Medulla oblongata (tissue), 1 donor: ENCODE measurements at regions not wholly inside any gene's neighbourhood (a gene's known extent, or its start where the extent isn't known, plus 50 kb on each side); places are given as distances from the start of the nearest gene placed in this dataset.
"Not testable (repeated sequence)": the region's sequence is repeated elsewhere in the genome, so short reads cannot be mapped to it uniquely, and the experiment has no call there.

Source experiments
- DNase-seq: peaks from one replicate; pipeline ENCODE4 v3.0.0-alpha.2; 2015; ENCODE audit errors: extremely low spot score

DNA sequence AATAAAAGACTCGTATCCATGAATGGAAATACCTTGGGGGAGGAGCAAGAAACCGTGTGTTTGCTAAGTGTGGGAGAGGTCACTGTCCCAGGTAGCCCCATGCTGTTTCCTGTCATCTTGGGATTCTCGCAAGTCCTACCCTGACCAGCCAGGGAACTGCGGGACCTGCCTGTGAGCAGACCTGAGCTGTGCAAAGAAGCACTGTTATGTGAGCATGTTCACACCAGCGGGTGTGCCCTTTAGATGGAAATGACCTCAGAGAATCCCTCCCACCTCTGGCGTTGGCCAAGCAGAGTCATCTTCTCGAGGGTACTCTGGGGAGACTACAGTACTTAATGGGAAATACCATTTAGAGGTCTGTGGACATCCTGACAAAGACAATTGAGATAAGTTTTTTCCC lies 127.0 kb upstream of the MON1B start:
- DNase-seq: no peak

GRCh38 chr16:77066896-77067496 lies 124.0 kb upstream of the MON1B start:
- DNase-seq: no peak

- DNase-seq: no peak
These were observed 123.1 kb upstream of the MON1B start for GRCh38 chr16:77067900-77068299.

- no peak for DNase-seq
These were observed 122.6 kb upstream of the MON1B start for GRCh38 chr16:77068402-77068801.

- no peak for DNase-seq
These were observed 121.1 kb upstream of the MON1B start for GRCh38 chr16:77069929-77070328.

DNA sequence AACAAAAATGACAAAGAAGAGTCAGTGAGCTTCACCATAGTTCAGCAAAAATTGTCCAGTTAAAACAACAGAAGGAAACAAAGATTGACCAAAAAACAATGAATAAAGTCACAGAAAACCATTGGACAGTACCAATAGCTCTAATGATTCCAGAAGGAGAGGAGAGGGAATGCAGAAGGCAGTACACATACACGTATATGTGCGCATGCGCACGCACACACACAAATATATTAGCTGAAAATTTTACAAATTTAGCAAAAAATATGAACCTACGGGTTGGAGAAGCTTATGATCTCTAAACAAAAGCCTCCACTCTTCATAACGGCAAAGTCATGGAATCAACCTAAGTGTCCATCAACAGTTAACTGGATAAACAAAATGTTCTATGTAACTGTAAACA lies 120.3 kb upstream of the MON1B start:
- DNase-seq: no peak

- no peak for DNase-seq
These were observed 114.2 kb upstream of the MON1B start for GRCh38 chr16:77076839-77077238.

- no peak for DNase-seq
These were observed 113.6 kb upstream of the MON1B start for GRCh38 chr16:77077256-77077922.

DNA sequence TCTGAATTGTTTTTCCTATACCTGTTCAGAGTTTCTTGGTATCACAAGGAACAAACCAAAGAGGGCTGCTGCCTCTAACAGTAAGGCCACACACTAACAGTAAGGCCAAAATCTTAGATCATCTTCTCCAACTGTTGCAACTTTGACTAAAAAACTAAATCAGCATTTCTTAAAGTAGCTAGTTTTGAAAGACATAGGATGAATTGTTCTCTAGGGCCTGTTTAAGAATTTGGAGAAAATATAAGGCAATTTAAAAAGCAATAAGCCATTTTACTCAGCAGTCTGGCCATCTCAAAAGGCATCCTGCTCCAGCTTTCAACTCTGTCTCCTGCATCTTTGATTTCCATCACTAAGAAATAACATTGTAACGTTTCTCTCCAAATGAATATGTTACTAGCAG lies 105.0 kb upstream of the MON1B start:
- no peak for DNase-seq

DNA sequence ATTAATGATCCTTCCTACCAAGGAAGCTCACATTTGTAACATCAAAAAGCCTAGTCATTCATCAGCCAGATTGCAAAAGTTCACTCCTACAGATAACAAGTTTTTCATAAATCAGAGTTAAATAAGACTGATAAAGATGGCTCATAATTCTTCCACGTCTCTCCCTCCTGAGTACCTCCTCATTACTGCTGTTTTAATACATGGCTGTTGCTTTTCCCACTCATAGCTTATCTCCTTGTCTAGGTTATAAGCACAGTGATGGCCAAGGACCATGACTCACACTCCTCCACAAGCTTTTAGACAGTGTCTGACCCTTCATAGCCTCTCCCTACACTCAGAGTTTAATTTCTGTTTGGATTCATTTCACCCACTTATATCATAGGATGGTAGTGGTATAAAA lies 100.9 kb upstream of the MON1B start:
- no peak for DNase-seq

DNA sequence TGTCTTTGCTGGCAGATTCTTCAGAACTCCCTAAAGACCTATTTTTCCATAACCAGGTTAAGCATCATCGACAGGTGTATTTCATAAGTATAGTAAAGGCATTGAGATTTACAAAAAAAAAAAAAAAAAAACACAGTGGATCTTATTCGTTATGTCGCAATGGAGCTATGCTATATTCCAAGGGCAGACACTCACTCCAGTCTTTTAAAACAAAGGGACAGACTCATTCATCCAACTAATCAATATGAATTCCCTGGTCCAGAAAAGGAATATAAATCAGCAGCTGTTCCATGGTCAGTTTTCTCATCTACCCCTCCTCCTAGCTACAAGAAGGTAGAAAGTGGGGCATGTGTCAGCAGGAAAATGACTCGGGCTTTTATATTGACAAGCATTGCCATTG lies 97.7 kb upstream of the MON1B start:
- no peak for DNase-seq

DNA sequence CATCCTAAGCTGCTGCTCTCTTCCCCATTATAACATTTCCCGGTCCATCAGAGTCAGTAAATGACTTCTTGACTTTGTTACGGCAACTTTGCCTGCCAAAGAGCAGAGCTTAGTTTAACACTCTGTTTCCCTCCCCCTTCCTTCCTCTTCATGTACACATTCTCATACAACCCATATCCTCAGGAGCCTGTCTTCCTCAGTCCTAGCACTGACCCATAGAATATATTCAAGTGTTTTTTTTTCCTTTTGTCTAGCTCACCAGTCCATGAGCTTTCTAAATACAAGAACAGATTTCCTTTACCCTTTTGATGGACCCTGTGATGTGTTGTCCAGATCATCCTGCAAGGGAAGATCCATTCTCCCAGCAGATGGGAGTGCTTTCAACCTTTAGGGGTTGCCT lies 97.0 kb upstream of the MON1B start:
- no peak for DNase-seq

GRCh38 chr16:77111056-77111565 lies 79.9 kb upstream of the MON1B start:
- no peak for DNase-seq

GRCh38 chr16:77112746-77113145 lies 78.2 kb upstream of the MON1B start:
- DNase-seq: no peak

DNA sequence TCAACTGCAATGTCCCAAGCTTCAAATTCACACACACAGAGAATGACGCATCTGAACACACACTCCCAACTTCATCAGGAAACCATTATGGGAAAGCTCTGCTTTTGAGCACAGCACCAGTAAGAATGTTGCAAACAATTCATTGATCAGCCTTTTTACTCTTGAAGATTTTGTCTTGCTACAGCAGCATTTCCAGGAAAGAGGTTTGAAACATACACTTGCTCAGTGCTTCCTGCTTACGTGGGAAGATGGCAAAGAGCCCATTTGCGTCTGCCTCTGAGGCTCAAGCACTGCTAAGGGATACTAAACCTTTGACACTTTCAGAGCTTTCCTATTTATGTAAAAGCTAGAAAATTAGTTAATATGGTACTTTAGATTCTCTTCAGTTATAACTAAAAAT lies 77.2 kb upstream of the MON1B start:
- no peak for DNase-seq

DNA sequence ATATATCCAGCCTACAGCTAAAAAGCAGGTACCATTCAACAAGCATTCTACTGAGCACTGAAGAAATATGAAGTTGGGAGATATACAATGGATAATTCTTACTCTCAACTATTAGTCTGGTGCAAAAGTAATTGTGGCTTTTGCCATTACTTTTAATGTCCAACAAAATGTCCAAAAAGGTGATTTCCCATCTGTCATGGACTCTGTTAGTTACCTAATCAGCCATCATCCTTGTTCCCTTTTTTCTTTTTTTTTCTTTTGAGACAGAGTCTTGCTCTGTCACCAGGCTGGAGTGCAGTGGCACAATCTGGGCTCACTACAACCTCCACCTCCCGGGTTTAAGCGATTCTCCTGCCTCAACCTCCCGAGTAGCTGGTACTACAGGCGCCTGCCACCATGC lies 76.6 kb upstream of the MON1B start:
- not testable (repeated sequence) for DNase-seq

DNA sequence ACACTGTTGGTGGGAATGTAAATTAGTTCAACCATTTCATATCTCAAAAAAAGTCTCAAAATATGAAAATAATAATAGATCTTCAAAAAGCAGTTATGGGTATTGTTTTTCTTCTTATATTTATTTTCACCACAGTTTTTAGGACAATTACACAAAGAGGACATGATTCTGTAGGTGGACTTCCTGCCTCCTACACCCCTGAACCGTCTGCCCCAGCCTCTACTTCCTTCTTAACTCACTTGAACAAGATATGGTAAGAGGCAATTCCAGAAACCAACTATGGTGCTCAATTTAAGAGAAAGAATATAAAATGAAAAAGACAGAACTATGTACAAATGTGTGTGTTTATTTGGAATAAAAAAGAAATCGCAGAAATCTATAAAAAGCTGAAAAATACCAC lies 74.1 kb upstream of the MON1B start:
- no peak for DNase-seq

GRCh38 chr16:77117707-77118106 lies 73.3 kb upstream of the MON1B start:
- no peak for DNase-seq

DNA sequence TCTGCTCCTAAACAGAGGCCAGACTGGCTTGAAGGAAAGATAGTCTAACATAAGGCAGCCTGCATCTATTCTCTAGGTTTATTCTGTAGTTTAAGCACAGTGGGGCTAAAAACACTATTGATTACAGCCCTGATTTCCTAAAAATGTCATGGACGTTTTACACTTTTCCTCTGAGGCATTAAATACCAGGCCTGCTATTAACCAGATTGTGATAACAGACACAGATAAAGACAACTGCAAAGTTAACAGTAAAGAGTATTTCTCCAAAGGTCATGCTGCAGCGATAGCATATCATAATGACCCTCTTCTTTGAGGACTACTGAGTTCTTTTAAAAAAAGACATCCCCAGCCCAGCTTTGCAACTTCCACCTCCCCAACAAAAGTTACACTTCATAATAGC lies 59.6 kb upstream of the MON1B start:
- DNase-seq: no peak

- no peak for DNase-seq
These were observed 58.9 kb upstream of the MON1B start for GRCh38 chr16:77132051-77132618.

DNA sequence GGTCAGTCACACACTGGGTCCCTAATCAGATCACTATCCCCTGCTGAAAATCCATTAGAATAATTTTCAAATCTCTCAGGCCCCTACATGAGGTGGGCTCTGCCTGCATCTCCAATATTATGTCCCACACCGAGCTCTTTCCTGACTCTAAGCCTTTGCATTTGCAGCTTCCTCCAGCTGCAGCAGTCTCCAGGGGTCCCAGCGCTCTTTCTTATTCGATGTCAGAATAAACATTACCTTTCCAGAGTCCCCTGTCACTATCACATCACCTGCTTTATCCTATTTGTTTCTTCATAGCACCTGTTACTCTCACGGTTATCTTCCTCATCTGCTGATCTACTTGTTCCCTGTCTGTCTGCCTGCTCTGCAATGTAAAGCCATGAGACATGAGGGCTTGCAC lies 57.3 kb upstream of the MON1B start:
- DNase-seq: no peak

GRCh38 chr16:77137045-77137444 lies 53.9 kb upstream of the MON1B start:
- no peak for DNase-seq
